GM12875 (cell line): ENCODE measurements at regions not wholly inside any gene's neighbourhood (a gene's known extent, or its start where the extent isn't known, plus 50 kb on each side); places are given as distances from the start of the nearest gene placed in this dataset.

Experiments
- H3K4me3 ChIP-seq: one replicate; pipeline ENCODE4 v1.5.1; 2011; ENCODE audit warnings: low read depth, low read length, control low read depth
- CTCF ChIP-seq: IDR thresholded peaks from 2 replicates; pipeline ENCODE4 v1.5.1; 2011; ENCODE audit warnings: low read depth, mild to moderate bottlenecking, control low read depth, inconsistent platforms, low read length, moderate library complexity, borderline replicate concordance; ENCODE audit not compliant: insufficient read depth

- no peak overlapping the region for H3K4me3 ChIP-seq
- no peak for TF ChIP-seq CTCF
These were observed 337.2 kb upstream of the NAV3 start for GRCh38 chr12:77493302-77494168.

DNA sequence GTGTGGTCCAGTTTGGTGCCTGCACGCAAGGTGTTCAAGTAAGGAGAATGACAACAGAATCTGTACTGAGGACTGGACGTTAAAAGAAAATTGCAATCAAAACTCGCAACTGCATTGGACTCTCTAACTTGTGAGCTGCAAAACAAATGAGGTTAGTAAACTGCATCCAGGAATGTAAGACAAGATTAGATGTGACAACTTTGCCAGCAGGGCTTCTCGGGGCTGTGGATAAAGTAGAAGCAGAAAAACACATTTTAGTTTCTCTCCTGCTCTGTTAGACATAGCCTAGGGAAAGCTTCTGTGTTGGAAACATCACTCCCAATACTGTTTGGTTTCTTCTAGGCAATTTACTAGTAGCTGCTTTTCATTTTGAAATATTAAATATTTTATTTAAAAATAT is 338.2 kb upstream of the NAV3 start:
- no peak overlapping the region for H3K4me3 ChIP-seq
- no peak for TF ChIP-seq CTCF

DNA sequence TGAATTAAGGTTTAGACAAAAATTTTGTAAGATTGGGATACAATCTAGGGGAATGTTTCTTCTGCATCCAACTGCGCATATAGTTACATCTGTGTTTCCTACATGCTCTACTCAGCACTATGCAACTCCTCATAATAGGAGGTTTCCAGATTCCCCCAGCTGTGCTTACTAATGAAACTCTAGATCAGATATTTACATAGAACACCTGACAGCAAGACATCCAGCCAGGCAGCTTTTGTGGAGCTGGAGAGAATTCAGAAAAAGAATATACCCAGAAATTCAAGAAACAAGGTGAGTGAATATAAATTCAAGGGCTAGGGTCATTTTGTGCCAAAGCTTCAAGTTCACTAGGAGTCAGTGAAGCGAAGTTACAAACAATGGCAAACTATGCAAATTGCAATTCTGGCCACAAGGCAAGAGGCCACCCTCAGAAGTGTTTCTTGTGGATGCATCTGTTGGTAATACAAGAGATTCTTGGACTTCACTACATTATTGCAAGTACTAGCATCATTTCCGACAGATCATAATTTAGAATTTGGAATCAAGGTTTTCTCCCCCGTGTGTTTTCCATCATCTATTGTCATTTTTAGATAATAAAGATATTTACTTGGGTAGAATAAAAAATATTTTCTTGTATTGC is 341.2 kb upstream of the NAV3 start:
- no peak for TF ChIP-seq CTCF
- no peak overlapping the region for H3K4me3 ChIP-seq

- H3K4me3 ChIP-seq = no peak overlapping the region
- TF ChIP-seq CTCF = no peak
These were observed 342.6 kb upstream of the NAV3 start for GRCh38 chr12:77488041-77488620.

- TF ChIP-seq CTCF = no peak
- no peak overlapping the region for H3K4me3 ChIP-seq
These were observed 343.8 kb upstream of the NAV3 start for GRCh38 chr12:77486872-77487271.

DNA sequence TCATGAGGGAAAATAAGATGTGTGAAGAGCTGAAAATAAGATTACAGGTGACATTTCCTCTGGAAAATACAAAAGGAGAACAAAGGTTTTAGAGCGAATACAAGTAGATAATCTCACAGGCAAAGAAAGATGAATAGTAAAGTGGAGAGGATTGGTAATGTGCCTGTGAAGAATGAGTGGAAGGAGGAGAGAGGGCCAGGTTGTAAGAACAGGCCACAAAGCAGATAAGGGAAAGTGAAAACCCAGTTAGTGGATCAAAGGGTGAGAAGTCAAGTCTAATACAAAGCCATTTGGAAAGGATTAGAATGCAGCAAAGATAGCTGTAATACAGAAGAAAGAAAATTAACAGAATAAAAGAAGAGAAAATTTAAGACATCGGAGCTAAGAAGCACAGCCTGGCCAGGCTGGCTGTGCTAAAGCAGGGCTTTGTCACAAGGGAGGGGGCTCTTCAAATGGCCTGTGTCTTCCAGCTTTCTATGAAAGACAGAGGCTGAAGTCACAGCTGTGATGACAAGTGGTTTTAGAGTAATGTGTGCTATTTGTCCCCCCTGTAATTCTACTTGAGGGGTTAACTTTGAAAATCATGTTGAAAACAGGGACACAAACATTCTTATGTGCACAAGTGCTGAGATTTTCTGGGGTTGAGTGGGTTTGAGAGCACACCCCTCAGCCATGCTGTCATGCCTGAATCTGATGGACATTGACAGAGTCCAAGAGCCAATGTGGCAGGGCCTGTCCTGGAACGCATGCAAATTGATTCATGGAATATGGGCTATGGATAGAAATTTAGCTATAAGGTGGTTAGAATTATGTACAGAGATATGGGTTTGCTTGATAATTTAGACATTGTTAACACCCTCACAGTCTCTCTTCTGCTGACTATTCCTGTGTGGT is 344.5 kb upstream of the NAV3 start:
- no peak overlapping the region for H3K4me3 ChIP-seq
- TF ChIP-seq CTCF = no peak
